SHP77 treated with DMSO at 0.1 percent for 48 hours (cell line): ENCODE measurements at regions not wholly inside any gene's neighbourhood (a gene's known extent, or its start where the extent isn't known, plus 50 kb on each side); places are given as distances from the start of the nearest gene placed in this dataset.

Source experiments
- DNase-seq: peaks from one replicate; lab custom pipeline; 2025; lab: John Stamatoyannopoulos, UW

- DNase-seq: no peak
Measured at GRCh38 chr20:39632176-39632575, 670.0 kb downstream of the DHX35 start.

DNA sequence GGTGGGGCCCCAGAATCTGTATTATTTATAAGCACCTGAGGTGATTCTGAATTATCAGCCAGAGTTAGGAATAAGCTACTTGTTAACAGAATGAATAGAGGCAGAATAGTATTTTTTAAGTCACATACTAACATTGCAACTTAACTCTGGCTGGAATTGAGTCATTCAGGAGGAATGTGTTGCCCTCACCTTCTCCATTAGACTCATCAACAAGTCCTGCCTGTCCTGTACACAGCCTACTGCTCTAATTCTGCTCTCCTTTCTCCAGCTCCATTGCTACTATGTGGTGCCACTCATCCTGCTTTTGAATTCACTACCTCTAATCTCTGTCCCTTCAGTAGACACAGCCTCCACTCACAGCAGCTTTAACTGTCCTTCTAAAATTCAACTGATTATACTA, 669.4 kb downstream of the DHX35 start:
- DNase-seq: no peak

DNA sequence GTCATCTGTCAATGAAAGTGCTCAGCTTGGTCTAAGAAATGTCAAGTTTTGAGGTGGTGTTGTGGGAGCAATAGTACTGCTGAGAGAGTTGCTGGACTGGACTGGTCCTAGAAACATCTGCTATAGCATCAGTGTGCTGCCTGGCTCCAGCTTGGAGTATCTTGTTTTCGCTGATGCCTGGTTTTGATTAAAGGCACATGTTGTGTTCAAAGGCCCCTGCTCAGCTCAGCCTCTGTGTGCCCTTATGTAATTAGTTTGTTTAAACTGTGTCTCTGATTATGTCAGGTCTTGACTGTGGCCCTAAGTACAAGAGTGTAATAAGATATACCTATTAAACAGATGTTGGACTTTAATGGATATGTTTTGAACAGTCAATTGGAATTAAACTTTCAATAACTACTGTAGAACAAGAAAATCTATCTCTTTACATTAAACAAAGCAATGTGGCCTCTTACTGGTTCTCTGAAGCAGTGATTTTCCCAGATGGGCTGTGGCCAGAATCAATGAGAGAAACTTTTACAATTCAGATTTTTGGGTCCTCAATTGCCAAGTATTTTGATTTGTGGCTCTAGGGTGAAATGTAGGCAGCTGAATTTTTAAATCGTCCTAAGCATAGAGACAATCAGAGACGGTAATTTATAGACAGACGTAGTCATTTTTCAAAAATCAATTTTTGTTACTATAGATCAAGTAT, 668.2 kb downstream of the DHX35 start:
- no peak for DNase-seq

- DNase-seq: no peak
Measured at GRCh38 chr20:39627765-39628164, 665.6 kb downstream of the DHX35 start.

GRCh38 chr20:39624316-39624715, 662.2 kb downstream of the DHX35 start:
- DNase-seq: no peak

DNA sequence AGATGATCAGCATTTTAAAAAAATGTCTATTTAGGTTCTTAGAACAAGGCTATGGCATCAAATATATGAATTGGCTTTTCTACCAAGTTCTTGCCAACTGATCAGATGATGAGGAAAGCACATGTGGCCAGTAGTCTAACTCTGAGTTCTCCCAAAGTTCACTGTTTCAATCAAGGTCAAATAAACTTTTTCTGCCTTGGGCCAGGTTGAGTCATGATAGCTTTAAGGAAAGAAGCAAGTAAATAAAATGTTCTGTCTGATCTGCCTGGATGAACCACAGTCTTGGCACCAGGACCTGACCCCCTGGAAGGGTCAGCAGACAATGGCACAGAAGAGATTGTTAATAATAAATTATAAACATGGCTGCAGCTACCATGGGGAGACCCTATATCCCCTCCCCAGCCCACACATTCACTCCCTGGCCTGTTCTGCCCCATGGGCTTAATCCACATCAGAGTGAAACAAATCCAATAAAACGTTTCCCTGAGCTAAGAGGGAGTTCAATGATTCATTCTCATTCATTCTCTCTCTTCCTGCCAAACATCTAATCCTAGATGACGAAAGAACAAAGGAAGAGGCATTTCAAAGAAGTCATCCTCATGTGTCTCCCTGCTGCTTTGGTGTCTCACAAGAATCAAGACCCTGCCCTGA, 661.6 kb downstream of the DHX35 start:
- DNase-seq: no peak

DNA sequence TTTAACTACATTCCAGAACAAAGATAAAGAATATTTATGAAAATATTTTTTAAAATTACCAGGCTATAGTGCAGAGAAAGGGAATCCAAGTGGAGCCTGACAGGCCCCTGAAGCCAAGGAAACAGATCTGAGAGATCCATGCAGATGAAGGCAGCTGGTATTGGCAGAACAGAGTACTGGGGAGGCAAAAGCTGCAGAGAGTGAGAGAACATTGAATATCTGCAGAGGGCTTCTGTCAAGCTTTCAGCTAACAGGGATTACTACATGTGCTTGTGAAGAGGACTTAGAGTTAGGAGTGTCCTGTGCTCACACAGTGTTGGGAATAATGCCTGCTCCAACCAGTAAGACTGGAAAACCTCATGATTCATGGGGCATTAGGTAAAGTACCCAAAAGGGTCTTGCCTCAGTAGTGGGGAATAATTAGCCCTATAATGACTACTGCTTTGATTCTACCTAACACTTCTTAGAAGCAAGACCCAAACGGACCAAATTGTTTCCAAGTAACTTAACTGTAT, 657.2 kb downstream of the DHX35 start:
- DNase-seq: no peak

- no peak for DNase-seq
Measured at GRCh38 chr20:39611901-39612300, 649.8 kb downstream of the DHX35 start.

DNA sequence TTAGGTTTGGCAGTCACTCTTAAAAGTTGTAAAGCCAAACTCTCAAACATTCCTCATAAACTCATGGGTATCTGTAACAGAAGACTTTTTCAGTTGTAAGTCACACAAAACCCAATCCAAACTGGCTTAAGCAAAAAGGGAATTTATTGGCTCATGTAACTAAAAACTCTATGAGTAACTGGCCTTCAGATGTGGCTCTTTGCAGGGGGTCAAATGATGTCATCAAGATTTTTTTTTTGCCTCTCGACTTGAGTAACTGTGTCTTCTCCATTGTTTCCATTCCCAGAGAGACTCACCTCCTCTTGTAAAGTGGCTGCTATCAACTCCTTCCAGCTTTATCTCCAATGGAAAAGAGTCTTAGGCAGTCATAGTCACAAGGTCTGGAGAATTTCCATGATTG, 645.0 kb downstream of the DHX35 start:
- DNase-seq: no peak

- no peak for DNase-seq
Measured at GRCh38 chr20:39605908-39606307, 643.8 kb downstream of the DHX35 start.

- DNase-seq: no peak
Measured at GRCh38 chr20:39605361-39605760, 643.2 kb downstream of the DHX35 start.

- no peak for DNase-seq
Measured at GRCh38 chr20:39603219-39603618, 641.1 kb downstream of the DHX35 start.

DNA sequence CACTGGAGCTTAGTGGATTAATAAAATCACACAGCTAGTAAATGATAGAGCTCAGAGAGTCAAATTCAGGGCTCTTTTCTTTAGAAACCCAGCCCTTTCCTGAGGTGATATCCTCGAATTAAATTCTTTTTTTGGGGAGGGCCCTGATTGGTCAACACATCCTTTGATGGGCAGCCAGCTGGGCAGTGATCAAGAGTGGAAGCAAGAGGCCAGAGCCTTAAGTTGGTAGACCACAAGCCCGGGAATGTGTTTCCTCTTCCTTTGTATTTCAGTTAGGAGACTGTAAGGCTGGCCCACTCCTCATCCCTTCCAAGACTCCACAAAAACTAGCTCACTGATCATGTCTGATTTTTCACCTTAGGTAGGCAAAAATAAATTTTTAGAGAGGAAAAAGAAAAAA, 640.5 kb downstream of the DHX35 start:
- DNase-seq: no peak

DNA sequence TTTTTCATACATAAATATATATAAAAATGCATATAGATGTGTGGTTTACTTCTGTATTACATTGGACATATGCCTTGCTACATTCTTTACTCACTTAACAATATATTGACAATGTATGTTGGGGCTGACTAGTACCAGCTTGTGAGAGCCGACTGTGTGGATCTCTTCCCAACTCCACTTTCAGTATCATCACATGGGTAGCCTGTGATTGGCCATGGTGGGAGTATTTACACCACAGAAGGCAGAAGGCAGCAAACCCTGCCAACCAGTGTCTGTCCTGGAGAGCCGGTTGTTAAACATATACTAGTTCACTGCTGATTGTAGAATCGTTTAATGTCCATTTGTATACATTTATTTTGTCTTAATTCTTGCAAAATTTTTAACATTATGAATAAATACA, 638.7 kb downstream of the DHX35 start:
- no peak for DNase-seq

GRCh38 chr20:39600156-39600555, 638.0 kb downstream of the DHX35 start:
- no peak for DNase-seq

GRCh38 chr20:39596554-39596953, 634.4 kb downstream of the DHX35 start:
- no peak for DNase-seq

DNA sequence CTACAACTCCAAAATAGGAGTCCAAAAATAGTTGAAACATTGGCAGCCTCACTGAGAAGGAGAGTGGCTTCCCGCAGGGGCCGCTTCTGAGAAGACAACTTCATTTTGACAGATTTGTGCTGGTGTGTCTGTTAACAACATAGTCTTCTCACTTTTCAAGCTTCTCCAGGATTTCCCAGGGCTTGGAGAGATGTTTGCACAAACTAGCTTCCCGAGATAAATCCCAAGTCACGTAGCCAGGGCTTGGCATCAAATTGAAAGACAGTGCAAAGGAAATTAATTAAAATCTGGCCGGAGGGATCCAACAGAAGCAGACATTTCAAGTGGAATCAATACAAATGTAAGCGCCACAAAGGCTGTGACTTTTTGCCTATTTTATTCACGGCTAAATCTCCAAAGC, 630.2 kb downstream of the DHX35 start:
- no peak for DNase-seq

- DNase-seq: no peak
Measured at GRCh38 chr20:39588148-39588757, 626.1 kb downstream of the DHX35 start.

DNA sequence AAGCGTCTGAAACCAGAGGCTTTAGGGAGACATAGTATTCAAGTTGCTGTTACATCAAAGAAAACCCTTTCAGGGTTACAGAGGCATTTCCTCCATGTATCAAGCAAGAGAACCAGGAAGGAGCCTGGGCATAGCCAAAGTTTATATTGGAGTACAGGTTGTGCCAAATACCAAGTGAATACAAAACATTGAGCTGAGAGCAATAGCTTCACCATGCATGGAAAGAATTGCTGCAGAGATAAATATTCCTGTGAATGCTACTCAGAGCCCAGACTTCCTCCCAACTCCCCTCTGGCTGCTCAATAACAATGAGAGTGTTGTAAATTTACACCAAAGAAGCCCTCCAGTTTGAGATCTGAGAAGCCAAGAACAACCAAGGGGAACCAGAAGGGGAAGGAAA, 618.9 kb downstream of the DHX35 start:
- no peak for DNase-seq

DNA sequence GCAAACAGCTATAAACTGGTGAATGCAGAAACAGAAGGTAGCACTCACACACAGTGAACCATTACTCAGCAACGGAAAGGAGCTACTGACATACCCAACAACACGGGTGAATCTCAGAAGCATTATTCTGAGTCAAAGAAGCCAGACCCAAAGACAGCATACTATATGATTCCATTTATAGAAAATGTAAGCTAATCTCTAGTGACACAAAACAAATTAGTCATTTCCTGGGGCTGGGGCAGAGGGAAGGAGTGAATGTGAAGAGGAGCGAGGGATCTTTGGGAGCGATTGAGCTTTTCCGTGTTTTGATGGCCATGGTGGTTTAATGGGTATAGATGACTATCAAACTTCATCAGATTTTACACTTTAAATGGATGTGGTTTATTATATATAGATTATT, 614.6 kb downstream of the DHX35 start:
- DNase-seq: no peak

- DNase-seq: no peak
Measured at GRCh38 chr20:39574061-39574460, 611.9 kb downstream of the DHX35 start.

GRCh38 chr20:39571171-39571570, 609.0 kb downstream of the DHX35 start:
- DNase-seq: no peak

DNA sequence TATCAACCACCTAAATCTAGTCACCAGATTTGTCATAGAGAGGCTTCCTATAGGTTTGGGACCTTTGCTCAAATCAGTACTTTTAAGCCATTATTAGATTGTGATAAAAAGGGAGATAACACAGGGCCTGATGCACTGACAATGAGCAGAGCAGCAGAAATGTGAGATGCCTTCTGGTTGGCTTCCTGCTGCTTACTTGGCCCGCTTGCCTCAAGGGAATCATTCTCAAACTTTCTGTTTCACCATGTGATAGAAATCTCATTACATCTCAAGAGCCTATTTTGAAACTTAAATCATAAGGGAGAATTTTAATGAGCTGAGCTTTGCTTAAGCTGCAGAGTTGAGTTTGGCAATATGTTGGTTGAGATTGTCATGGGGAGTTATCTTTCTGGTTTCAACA, 606.0 kb downstream of the DHX35 start:
- DNase-seq: no peak
